SK-N-SH (cell line): ENCODE measurements at regions not wholly inside any gene's neighbourhood (a gene's known extent, or its start where the extent isn't known, plus 50 kb on each side); places are given as distances from the start of the nearest gene placed in this dataset.

Experiments
- CTCF ChIA-PET: fragments of 300-600, 350-600 bp; formaldehyde crosslinking; extraction: SDS; loops from one replicate; lab custom pipeline; 2021; lab: Yijun Ruan, JAX
- POLR2A ChIA-PET: fragments of 350-600 bp; sonication (Branson Sonifier 250); formaldehyde crosslinking; extraction: SDS; loops from one replicate; lab custom pipeline; 2020; ENCODE audit warnings: antibody characterized with exemption, inconsistent platforms; lab: Yijun Ruan, JAX
- DNase-seq: peaks from one replicate; pipeline ENCODE4 v3.0.0; 2012
- H2AFZ ChIP-seq: fragments of 200-600 bp; sonication (generic); 2 replicates; pipeline ENCODE4 v1.8.1; 2016; ENCODE audit warnings: antibody characterized with exemption, mild to moderate bottlenecking, low read depth
- H3F3A ChIP-seq: fragments of 200-600 bp; sonication (generic); replicated peaks from 2 replicates; pipeline ENCODE3; 2016; ENCODE audit warnings: antibody characterized with exemption, mild to moderate bottlenecking; ENCODE audit not compliant: insufficient read depth
- H3K27ac ChIP-seq, 2 experiments: fragments of 200-500 bp in 1 of 2; fragments of 200-600 bp in 1 of 2; sonication (Bioruptor generic) in 1 of 2; sonication (generic), shearing (Covaris generic) in 1 of 2; 2 replicates each; pipeline versions ENCODE4 v1.5.1 to v1.6.1; 2014 to 2016; ENCODE audit warnings: low read depth in 2 of 2, inconsistent platforms in 1 of 2, low read length in 1 of 2, mild to moderate bottlenecking in 1 of 2, mixed read lengths in 1 of 2
- H3K27me3 ChIP-seq: fragments of 200-600 bp; sonication (generic), shearing (Covaris generic); 2 replicates; pipeline ENCODE4 v1.6.1; 2016; ENCODE audit warnings: mixed run types; ENCODE audit not compliant: insufficient read depth
- H3K36me3 ChIP-seq, 2 experiments: fragments of 200-500 bp in 1 of 2; fragments of 200-600 bp in 1 of 2; sonication (Bioruptor generic) in 1 of 2; sonication (generic) in 1 of 2; replicated peaks in 1 of 2; 2 replicates each; pipeline versions ENCODE3 to v1.5.1; 2014 to 2016; ENCODE audit warnings: low read length in 1 of 2, mild to moderate bottlenecking in 1 of 2; ENCODE audit not compliant: insufficient read depth in 2 of 2, control insufficient read depth in 1 of 2
- H3K4me1 ChIP-seq, 2 experiments: fragments of 200-500 bp in 1 of 2; fragments of 200-600 bp in 1 of 2; sonication (Bioruptor generic) in 1 of 2; sonication (generic), shearing (Covaris generic) in 1 of 2; 2 replicates each; pipeline versions ENCODE4 v1.5.1 to v1.6.1; 2014 to 2016; ENCODE audit warnings: low read depth in 1 of 2, low read length in 1 of 2, mixed run types in 1 of 2; ENCODE audit not compliant: insufficient read depth in 2 of 2, control insufficient read depth in 1 of 2
- H3K4me2 ChIP-seq: fragments of 200-600 bp; sonication (generic), shearing (Covaris generic); 2 replicates; pipeline ENCODE4 v1.6.1; 2017; ENCODE audit warnings: mixed run types
- H3K4me3 ChIP-seq, 2 experiments: fragments of 200-500 bp in 1 of 2; fragments of 200-600 bp in 1 of 2; sonication (Bioruptor generic) in 1 of 2; sonication (generic), shearing (Covaris generic) in 1 of 2; 2 replicates each; pipeline versions ENCODE4 v1.5.1 to v1.8.1; 2014 to 2016; ENCODE audit warnings: low read depth in 2 of 2, inconsistent platforms in 1 of 2, low read length in 1 of 2, mild to moderate bottlenecking in 1 of 2, mixed read lengths in 1 of 2, moderate library complexity in 1 of 2
- H3K79me2 ChIP-seq: fragments of 200-600 bp; sonication (generic); 2 replicates; pipeline ENCODE4 v1.8.1; 2017; ENCODE audit warnings: mild to moderate bottlenecking; ENCODE audit not compliant: insufficient read depth
- H3K9ac ChIP-seq: fragments of 200-600 bp; sonication (generic); 2 replicates; pipeline ENCODE4 v1.6.1; 2017; ENCODE audit warnings: mixed run types
- H3K9me2 ChIP-seq: fragments of 200-600 bp; sonication (generic); 2 replicates; pipeline ENCODE4 v1.6.1; 2017; ENCODE audit warnings: mixed run types
- H3K9me3 ChIP-seq: fragments of 200-600 bp; sonication (generic); 2 replicates; pipeline ENCODE4 v1.6.1; 2017; ENCODE audit warnings: mixed run types, mild to moderate bottlenecking, moderate library complexity
- H4K20me1 ChIP-seq: fragments of 200-600 bp; sonication (generic); 2 replicates; pipeline ENCODE4 v1.6.1; 2017; ENCODE audit warnings: mild to moderate bottlenecking, mixed run types; ENCODE audit not compliant: insufficient read depth
- EP300 ChIP-seq, 2 experiments: IDR thresholded peaks; 2 replicates each; pipeline versions ENCODE4 v1.4.0 to v1.6.1; 2012; ENCODE audit warnings: borderline replicate concordance in 1 of 2, low read depth in 1 of 2, low read length in 1 of 2
- FOSL2 ChIP-seq: IDR thresholded peaks from 2 replicates; pipeline ENCODE4 v1.4.0; 2012; ENCODE audit warnings: low read depth, mild to moderate bottlenecking, moderate library complexity, borderline replicate concordance
- FOXM1 ChIP-seq: IDR thresholded peaks from 2 replicates; pipeline ENCODE4 v1.4.0; 2012; ENCODE audit warnings: low read depth, mild to moderate bottlenecking
- GATA2 ChIP-seq: sonication (generic); formaldehyde crosslinking; IDR thresholded peaks from 2 replicates; pipeline ENCODE4 v1.5.0; 2020; ENCODE audit warnings: mild to moderate bottlenecking, missing genetic modification reagents
- MXI1 ChIP-seq: IDR thresholded peaks from 2 replicates; pipeline ENCODE4 v1.6.1; 2012; ENCODE audit warnings: mild to moderate bottlenecking, low read depth, low read length, improper control_type of control experiment
- NFIC ChIP-seq: IDR thresholded peaks from 2 replicates; pipeline ENCODE4 v1.4.0; 2012; ENCODE audit warnings: borderline replicate concordance
- NRF1 ChIP-seq: IDR thresholded peaks from 2 replicates; pipeline ENCODE4 v1.6.1; 2012; ENCODE audit warnings: low read depth, mild to moderate bottlenecking, low read length
- RFX5 ChIP-seq: IDR thresholded peaks from 2 replicates; pipeline ENCODE4 v1.6.1; 2012; ENCODE audit warnings: mild to moderate bottlenecking, improper control_type of control experiment, low read length
- RXRA ChIP-seq: IDR thresholded peaks from 2 replicates; pipeline ENCODE4 v1.4.0; 2012; ENCODE audit warnings: low read depth, mild to moderate bottlenecking, borderline replicate concordance
- SIN3A ChIP-seq: IDR thresholded peaks from 2 replicates; pipeline ENCODE4 v1.6.1; 2012; ENCODE audit warnings: low read depth, mild to moderate bottlenecking, low read length, moderate library complexity, borderline replicate concordance
- SMC3 ChIP-seq: IDR thresholded peaks from 2 replicates; pipeline ENCODE4 v1.6.1; 2012; ENCODE audit warnings: low read depth, low read length, improper control_type of control experiment
- TAF1 ChIP-seq: IDR thresholded peaks from 2 replicates; pipeline ENCODE4 v1.6.1; 2012; ENCODE audit warnings: low read depth, mild to moderate bottlenecking, low read length, moderate library complexity, borderline replicate concordance
- TCF12 ChIP-seq: IDR thresholded peaks from 2 replicates; pipeline ENCODE4 v1.4.0; 2012
- TEAD4 ChIP-seq: IDR thresholded peaks from 2 replicates; pipeline ENCODE4 v1.4.0; 2012; ENCODE audit warnings: mild to moderate bottlenecking, borderline replicate concordance; ENCODE audit not compliant: insufficient read depth
- WGBS: methylation state at CpG from one replicate; pipeline ENCODE4 v1.1.6; 2017; ENCODE audit warnings: low lambda C conversion rate; 5-methylcytosine and 5-hydroxymethylcytosine counted together
- TF ChIP-seq, protein P1 (sequence below): IDR thresholded peaks from 2 replicates; pipeline ENCODE4; 2012
- TF ChIP-seq, protein P2 (sequence below): IDR thresholded peaks from 2 replicates; pipeline ENCODE4 v1.4.0; 2012; ENCODE audit warnings: low read depth

DNA sequence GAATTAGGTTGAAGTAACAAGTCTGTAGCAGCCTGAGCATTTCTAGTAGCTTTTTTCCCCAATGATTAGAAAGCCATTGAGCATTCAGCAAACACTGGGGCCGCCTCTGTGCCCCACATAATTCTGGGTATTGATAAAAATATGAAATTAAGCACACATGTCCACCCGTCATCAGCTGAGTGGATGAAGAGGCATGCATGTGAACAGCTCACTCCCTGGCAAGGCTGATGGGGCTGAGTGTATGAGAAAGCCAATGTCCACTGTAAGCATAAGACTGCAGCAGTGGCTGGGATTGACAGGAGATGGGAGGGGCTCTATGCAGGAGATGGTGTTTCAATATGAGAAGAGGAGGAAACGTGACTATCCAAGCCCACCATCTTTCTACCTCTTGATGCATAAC, 124.4 kb upstream of the KLHL29 start:
- no peaks in the 10 kb centered on the region for H3K9me3 ChIP-seq
- no peaks in the 10 kb centered on the region for H3F3A ChIP-seq
- H3K27ac ChIP-seq: no peak overlapping the region
- H2AFZ ChIP-seq: no peak overlapping the region
- H3K36me3 ChIP-seq: no peaks in the 10 kb centered on the region
- WGBS: 13% methylated on average over 3 of the region's 3 CpGs
- no peak for TF ChIP-seq TCF12
- no peak for TF ChIP-seq RFX5
- no peak for TF ChIP-seq TAF1
- ChIA-PET CTCF (interaction anchor here (0.9 to 1.0 kb wide), 2 partner anchors 38 to 91 kb away, joined by 3 read pairs; no protein-coding TSS in a partner anchor), POLR2A (interaction anchor here (0.6 kb wide), 1 partner anchor 531 kb away, joined by 3 read pairs; no protein-coding TSS in a partner anchor)
- H3K9me2 ChIP-seq: no peaks in the 10 kb centered on the region
- no peak overlapping the region for H3K9ac ChIP-seq
- H3K4me3 ChIP-seq: no peak overlapping the region
- no peaks in the 10 kb centered on the region for H3K79me2 ChIP-seq
- no peaks in the 10 kb centered on the region for H3K27me3 ChIP-seq
- DNase-seq: no peak
- H3K4me2 ChIP-seq: no peak overlapping the region
- H3K4me1 ChIP-seq: no peaks in the 10 kb centered on the region
- H4K20me1 ChIP-seq: no peaks in the 10 kb centered on the region

GRCh38 chr2:23268467-23269263, 116.3 kb upstream of the KLHL29 start:
- no peak overlapping the region for H3K9ac ChIP-seq
- no peaks in the 10 kb centered on the region for H4K20me1 ChIP-seq
- no peak overlapping the region for H3K4me3 ChIP-seq
- no peak for DNase-seq
- TF ChIP-seq RXRA (no peak), EP300 (IDR thresholded peaks at IDR 0.05; ENCODE audit: borderline replicate concordance in 1 of 2, low read depth in 1 of 2, low read length in 1 of 2) (peak in 1 of 2 experiments; percentile 45; a peak in 1 of 4 replicates), FOSL2 (no peak), TEAD4 (peak; percentile 28; the same call in 1 of the 2 replicates), TAF1 (no peak), TCF12 (peak; percentile 55), MXI1 (no peak), NFIC (peak; percentile 39; the same call in 1 of the 2 replicates), SIN3A (no peak), GATA2 (CRISPR knock-in tag) (no peak), RFX5 (no peak), SMC3 (no peak), FOXM1 (no peak), NRF1 (no peak)
- TF ChIP-seq, protein P1, sequence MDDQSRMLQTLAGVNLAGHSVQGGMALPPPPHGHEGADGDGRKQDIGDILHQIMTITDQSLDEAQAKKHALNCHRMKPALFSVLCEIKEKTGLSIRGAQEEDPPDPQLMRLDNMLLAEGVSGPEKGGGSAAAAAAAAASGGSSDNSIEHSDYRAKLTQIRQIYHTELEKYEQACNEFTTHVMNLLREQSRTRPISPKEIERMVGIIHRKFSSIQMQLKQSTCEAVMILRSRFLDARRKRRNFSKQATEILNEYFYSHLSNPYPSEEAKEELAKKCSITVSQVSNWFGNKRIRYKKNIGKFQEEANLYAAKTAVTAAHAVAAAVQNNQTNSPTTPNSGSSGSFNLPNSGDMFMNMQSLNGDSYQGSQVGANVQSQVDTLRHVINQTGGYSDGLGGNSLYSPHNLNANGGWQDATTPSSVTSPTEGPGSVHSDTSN: peak; percentile 46
- TF ChIP-seq, protein P2, sequence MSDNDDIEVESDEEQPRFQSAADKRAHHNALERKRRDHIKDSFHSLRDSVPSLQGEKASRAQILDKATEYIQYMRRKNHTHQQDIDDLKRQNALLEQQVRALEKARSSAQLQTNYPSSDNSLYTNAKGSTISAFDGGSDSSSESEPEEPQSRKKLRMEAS: no peak
- H3F3A ChIP-seq: peaks cover 5% of the 10 kb centered on the region
- peak overlapping the region in 1 of 2 experiments; percentile 28; a peak in 1 of 4 replicates for H3K27ac ChIP-seq
- no peak overlapping the region for H2AFZ ChIP-seq
- H3K36me3 ChIP-seq: no peaks in the 10 kb centered on the region
- no peaks in the 10 kb centered on the region for H3K79me2 ChIP-seq
- WGBS: 25% methylated on average over 3 of the region's 3 CpGs
- H3K4me2 ChIP-seq: no peak overlapping the region
- no peaks in the 10 kb centered on the region for H3K9me2 ChIP-seq
- POLR2A ChIA-PET: no interaction called here
- CTCF ChIA-PET: no interaction called here
- H3K9me3 ChIP-seq: no peaks in the 10 kb centered on the region; the same call in 1 of the 2 replicates
- H3K27me3 ChIP-seq: no peaks in the 10 kb centered on the region
- no peaks in the 10 kb centered on the region; a peak in 1 of 4 replicates for H3K4me1 ChIP-seq
